Fibroblast of skin of left quadriceps (primary cell): ENCODE measurements at regions not wholly inside any gene's neighbourhood (a gene's known extent, or its start where the extent isn't known, plus 50 kb on each side); places are given as distances from the start of the nearest gene placed in this dataset.
A peak's percentile ranks its signal among the peaks of the same experiment; 100 is the strongest.
"Not testable (repeated sequence)": the region's sequence is repeated elsewhere in the genome, so short reads cannot be mapped to it uniquely, and the experiment has no call there.

ENCODE experiments used
- DNase-seq, 2 experiments: peaks; one replicate each; pipeline ENCODE4 v3.0.0-alpha.2; 2013; ENCODE audit warnings: low read depth in 2 of 2

DNA sequence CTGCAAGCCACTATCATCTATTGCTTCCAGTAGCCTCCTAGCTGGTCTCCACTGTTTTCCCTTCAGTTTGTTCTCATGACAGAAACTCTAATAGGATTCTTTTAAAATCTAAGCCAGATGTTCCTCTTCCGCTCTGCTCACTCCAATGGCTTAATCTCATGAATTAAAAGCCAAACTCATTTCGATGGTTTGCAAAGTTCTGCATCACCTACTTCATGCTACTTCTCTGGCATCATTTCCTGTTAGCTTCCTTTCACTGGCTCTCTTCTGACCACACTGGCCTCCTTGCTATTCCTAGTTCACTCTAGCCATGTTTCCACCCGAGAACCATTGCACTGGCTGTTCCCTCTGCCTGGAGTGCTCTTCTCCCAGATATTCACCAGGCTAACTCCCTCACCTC, 102.0 kb upstream of the LSM6 start:
- DNase-seq: peak; percentile 5 to 17

DNA sequence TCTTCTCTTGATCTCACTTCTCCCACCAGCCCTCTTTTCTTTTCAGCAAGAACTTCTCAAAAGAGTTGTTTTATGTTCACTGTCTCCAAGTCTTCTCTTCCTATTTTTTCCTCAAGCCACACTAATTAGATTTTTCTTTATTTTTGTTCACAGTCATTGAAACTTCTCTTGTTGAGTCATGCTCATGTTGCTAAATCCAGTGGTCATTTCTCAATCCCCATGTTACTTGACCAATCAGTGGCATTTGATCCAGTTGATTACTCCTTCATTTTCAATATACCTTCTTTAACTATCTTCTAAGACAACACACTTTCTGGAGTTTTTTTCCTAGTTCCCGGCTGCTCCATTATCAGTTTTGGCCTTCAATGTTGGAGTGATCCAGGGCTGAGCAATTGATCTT, 103.1 kb upstream of the LSM6 start:
- DNase-seq: no peak

DNA sequence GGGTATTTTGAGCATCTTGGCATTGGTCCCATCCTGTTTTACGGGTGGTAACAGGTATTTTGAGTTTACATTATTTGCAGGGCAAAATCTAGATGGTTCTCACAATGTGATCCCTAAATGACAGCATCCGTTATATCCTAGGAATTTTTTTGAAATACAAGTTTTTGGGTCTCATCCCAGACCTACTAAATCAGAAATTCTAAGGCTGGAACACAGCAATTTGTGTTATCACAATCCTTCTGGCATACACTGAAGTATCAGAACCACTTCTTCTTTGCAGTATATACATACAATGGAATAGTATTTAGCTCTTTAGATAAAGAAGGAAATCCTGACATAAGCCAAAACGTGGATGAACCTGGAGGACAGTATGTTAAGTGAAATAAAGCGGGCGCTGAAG, 104.1 kb upstream of the LSM6 start:
- no peak for DNase-seq

DNA sequence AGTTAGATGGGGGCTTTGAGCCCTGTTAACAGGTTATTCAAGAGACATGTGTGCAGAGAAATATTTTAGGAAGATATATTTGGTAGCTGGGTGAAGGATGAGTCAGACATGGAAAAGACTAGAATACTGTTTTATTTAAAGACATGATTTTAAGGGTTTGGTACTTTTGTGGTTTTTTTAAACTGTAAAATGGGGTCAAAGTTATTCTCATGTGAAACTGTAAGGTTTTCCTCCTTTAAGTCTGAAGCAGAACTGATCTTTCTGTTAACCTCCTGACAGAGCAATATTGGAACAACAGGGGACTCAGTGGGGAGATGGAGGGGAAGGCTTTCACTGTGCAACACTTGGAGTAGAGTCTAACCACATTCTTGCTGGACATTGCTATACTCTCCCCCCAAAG, 112.4 kb upstream of the LSM6 start:
- no peak for DNase-seq

DNA sequence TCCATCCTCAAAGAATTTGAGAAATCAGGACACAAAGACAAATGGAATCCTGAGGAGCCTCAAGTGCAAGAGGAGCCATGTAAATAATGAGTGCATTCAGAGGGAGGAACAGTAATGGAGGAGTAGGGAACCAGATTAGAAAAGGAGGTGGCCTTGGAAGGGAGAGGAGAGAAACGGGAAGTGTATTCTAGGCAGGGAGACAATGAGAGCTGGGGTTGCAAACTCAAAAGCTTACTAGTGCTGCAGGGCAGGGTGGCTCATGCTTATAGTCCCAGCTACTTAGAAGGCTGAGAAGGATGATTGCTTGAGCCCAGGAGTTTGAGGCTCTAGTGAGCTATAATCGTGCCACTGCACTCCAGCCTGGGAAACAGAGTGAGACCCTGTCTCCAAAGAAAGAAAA, 113.2 kb upstream of the LSM6 start:
- DNase-seq: no peak

DNA sequence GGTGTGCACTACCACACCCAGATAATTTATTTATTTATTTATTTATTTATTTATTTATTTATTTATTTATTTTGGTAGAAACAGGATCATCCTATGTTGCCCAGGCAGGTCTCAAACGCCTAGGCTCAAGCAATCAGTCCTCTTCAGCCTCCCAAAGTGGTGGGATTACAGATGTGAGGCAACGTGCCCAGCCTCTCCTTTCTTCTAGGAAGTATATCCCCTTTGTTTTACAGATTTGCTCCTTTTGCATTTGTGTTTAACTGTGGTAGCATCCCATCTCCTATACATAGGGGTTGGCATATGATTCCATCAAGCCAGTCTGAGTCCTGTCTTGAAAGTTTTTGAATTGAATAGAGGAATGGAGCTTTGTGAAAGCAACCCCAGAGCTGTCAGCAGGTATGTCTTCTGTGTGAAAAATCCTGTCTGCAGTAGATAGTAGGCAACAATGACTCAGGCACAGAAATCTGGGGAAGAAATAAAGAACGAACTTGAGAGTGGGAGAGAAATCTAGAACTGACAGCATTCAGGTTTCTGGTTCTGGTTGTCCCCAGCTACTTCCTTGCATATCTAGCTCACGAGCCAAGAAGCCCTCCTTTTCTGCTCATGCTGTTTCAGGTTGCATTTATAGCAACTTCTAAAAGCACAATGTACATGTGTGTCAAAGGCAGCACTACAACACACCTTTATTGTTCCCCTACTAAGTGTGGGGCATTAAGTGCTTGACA, 113.7 kb upstream of the LSM6 start:
- no peak for DNase-seq

DNA sequence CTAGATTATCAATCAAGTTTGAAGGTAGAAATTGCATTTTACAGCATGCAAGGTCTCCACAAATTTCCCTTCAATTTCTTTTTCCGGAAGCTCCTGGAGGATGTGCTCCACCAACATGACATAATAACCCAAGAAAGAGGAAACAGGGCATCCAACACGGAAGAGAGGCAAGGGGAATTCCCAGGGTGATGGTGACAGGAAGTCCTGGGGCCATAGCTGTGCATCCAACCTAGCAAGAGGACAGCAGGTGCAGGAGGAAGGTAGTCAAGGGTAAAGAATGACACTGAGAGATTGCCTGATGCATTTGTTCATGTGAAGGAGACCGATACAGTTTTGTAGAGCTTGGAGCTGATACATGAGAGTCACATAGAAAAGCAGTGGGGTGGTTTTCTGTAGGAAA, 115.7 kb upstream of the LSM6 start:
- no peak for DNase-seq

DNA sequence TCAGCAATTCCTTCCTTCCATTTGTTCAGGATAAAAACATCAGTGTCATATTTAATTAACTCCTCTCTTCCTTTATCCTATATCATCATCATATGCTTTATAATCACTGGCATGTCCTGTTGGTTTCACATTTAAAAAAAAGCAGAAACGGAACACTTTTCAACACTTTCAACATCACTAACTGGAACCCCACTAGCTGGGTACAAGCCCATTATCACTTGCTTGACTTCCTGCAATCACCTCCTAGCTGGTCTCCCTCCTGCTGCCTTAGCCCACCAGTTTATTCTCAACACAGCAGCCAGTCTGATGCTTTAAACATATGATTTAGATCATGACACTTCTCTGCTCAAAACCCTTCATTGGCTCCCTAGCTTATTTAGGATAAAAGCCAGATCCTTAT, 116.4 kb upstream of the LSM6 start:
- DNase-seq: no peak

DNA sequence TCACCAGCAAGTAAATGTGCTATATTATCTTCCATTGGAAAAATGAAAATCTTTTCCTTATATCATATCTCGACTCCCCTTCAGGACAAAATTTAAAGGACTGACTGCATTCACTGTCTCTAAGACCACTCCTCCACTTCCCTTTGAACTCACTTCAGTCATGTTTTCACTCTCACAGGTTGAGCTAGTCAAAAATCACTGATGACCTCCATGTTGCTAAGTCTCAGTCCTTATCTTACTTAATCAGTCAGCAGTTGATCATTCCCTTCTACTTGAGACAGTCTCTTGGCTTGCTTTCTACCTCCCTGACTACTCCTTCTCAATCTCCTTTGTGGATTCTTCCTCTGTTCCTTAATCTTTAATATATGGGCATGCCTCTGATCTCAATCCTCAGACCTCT, 117.0 kb upstream of the LSM6 start:
- DNase-seq: no peak

DNA sequence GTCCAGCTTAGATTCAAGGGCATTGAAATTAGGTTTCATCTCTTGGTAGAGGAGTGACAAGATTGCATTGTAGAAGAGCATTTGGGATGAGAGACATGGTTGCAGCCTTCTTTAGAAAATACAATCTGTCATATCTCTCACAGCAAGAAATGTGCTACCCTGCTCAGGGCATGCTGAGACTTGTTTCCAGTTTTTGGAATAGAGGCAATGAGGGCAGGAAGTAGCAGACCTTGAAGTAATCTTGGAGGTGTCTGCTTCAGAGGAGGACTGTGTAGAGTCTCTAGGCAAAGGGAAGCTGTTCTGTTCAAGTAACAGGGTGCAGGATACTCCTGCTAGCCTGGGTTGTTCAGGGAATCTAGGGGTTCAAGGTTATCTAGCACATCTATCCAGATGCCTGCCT, 116.1 kb upstream of the ZNF827 start:
- no peak for DNase-seq

DNA sequence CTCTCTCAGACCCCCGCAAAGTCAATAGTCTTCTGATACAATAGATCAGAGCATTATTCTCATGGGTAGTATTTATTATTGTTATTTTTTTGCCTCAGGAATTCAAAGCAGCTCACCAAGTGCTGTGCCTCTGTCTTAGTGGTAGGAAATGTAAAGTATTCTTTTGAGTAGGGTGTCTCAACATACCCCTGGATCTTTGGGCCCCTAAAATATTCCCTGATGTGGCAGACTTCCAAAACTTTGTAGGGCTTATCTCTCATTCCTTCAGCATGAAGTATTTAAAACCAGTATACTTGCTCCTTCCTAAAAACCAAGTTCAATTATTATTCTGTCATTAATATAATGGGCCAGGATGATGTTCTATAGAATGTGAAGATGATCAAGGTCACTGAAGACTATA, 115.3 kb upstream of the ZNF827 start:
- DNase-seq: no peak

DNA sequence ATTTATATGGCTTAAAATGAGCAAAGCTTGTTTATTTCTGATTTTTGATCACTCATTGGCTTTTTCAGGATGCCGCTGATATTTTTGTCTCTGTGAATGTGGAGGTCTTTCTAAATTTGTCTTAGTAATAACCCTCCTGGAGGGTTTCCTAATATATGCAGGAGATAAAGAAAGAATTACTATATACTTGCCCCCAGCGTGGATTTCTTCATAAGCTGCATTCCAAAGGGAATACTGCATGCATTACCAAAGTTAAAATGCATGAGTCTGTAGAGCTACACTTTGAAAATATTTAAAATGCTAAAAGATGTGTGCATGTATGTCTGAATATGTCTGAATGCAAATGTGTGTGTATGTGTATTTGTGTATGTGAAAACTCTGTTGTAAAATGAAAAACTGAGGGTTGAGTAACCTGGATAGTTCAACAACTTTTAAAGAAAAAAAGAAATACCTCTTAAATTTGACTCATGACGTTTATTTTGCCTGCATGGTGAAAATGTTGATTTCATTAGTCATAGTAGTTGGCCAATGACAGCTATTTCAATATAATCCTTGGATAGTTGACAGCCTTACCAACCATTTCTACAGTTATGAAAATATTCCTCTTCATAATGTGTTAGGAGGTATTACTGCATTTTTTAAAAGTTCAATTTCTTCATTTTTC, 113.2 kb upstream of the ZNF827 start:
- DNase-seq: peak; percentile 61 to 64

DNA sequence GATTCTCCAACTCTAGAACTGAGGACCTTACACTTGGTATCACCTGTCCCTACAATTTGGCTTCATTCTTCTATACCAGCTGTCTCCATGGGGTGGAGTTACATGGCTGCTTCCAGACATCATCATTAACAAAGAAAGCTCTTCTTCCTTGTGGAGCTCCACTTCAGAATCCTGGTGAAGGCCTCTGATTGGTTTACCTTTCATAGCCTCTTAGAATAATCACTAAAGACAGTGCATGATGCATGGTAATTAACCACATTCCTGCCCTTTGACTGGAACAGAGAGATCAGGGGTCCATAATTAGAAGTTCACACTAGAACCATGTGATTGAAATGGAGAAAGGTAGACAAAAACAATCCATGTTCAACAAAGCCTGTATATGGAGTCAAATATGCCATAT, 112.6 kb upstream of the ZNF827 start:
- DNase-seq: no peak

DNA sequence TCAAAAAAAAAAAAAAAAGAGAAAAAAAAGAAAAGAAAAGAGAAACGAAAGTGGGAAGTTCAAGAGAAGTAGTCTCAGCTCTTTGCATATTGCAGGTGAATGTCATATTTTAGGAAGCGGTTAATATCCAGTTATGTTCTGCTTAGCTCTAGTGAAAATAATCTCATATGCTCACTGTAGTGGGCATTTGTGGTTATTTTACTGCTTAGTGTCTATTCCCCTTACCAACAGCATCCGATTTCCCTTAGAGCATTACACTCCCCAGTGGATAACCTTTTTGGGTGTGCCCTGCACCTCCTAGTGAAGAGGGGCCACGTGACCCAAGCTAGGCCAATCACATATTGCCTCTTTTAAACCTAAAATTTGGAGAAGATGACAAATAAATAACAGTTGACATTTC, 111.2 kb upstream of the ZNF827 start:
- no peak for DNase-seq

DNA sequence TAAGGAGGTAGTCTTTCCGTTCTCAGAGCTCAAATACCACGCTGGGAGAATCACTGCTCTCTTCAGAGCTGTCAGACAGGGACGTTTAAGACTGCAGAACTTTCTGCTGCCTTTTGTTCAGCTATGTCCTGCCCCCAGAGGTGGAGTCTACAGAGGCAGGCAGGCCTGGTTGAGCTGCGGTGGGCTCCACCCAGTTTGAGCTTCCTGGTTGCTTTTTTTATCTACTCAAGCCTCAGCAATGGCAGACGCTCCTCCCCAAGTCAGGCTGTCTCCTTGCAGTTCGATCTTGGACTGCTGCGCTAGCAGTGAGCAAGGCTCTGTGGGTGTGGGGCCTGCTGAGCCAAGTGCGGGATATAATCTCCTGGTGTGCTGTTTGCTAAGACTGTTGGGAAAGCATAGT, 109.1 kb upstream of the ZNF827 start:
- not testable (repeated sequence) for DNase-seq

DNA sequence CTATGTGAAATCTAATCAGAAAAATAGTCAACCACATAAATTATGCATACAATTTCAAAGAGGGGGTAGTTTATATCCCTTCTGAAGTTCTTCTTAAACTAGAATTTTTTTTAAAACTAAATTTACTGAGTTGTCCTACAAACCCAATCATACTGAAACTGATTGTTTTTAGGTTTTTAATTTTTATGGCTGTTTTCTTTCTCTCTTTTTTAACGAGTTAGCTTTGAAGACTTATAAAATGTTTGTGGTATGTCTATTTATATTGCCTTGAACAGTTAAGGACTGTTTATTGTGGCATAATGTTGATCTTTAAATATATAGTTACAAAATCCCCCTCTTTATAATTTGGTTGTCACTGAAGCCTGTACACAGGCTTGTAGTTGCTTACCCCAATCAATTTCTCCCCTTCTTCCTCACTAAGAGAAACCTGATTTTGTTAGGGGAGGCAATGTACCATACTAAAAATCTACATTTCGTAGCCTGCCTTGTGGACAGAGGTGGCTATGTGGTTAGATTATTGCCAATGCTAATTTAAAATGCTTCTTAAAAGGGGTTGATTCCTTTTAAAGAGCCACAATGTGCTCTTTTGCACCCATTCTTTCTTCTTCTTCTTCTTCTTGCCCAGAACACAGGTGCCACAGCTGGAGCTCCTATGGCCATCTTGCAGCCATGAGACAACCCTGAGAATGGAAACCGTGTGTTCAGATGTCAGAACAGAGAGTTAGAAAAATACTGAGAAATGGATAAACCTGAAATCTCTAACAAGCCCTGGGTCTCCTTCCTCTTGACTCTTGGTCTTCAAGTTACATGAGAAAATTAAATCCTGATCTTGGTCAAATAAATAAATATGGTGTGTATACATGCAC, 102.7 kb upstream of the ZNF827 start:
- DNase-seq: no peak

DNA sequence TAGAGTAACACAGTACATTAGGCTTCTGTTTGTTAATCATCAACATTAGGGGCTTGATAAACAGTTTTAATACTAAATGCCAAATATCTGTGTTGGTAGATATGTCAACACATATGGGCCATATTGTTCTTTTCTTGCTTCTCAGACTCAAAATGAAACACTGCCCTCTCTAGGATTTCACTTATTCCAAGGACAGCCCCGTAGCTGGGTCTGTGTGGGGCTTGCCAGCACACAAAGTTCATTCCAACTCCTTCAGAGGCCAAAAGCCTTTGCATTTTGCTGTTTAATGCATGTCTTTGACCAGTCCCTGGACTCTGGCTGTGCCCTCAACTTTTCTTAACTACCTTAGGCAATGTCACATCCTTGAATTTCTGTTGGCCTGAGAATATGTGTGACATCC, 102.0 kb upstream of the ZNF827 start:
- DNase-seq: no peak

DNA sequence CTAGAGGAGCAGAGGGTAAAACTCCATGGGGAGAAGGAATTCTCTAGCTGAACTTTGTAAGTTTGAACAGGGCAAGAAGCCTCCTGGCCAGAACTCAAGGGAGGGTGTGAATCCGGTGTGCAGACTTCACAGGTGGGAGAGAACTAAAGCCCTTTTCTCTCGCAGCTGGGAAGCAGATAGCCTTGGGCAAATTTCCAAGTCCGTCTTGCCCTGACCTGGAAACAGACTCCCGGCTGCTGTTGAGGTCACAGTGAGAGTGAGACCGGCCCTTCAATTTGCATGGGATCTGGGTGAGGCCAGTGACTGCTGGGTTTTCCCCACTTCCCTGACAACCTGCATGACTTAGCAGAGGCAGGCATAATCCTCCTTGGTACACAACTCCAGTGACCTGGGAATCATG, 94.5 kb upstream of the ZNF827 start:
- no peak for DNase-seq

DNA sequence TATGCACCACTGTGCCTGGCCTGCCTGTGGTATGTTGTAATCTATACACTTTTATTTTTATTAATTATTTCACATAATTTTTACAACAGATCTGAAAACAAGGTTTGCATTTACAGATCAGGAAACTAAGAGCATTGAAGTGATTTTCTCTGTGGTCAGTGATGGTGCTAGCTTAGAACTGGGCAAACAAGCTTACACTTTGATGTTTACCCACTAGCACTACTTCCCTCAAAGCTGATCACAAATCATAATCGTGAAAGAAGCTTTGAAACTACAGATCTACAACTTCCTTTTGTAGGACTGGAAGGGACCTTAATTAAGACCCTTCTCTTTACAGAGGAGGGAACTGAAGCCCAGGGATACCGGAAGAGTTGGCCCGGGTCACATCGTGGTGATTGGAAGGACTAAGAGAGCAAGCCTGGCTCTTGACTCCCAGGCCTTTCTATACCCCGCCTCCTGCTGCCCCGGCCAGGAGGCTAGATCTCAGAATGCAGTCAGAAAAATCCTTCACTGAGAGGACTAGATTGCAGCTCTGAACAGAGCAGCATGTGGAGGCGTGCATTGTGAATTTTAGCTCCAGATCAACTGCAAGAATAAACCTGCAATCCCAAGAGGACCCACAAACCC, 93.7 kb upstream of the ZNF827 start:
- DNase-seq: no peak

DNA sequence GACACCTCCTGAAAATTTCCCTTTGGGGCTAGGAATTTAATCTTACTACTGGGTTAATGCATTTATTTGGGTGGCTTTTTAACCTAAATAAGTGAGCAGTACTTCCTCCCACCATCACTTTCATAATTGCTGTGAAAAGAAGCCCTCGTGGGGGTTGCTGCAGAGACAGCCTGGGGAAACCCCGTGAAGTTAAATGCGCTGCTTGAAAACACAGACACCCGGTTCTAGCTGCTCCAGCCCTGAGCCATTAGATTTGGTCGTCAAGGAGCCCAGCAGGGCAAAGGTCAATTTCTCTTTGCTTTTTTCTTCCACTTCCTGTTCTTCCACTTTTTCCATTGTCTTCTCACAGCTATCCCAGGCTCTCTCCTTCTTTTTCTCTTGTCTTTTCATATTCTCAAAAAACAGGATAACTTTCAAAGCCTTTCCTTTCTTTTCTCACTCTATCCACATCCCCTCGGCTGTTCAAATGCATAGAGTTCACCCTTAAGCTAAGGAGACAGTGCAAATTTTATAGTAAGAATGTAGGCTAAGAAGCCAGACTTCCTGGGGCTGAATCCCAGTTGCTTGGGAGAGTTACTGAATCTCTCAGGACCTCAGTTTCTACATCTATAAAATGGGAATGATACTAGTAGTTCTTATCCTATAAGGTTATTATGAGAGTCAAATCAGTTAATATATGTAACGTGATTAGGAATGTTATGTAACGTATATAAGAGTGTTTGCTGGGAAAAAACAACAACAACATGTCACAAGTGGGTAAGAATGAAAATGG, 91.5 kb upstream of the ZNF827 start:
- no peak for DNase-seq

DNA sequence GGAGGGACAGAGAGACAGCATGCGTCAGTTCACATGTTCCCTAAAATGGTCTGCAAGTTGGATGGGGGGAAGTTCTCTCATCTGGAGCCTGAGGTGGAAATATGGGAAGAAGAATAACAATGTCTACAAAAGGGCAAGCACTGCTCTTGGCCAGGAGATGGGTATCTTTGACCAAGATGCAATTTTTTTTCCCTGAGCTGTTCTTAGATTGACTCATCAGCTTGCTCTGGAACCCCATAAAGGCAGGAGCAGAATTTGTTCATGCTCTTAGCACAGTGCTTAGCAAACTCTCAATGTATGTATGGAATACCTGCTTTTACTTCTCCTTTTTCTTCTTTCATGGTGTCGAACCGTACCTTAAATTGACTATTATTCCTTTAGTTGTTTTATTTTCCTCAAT, 90.5 kb upstream of the ZNF827 start:
- no peak for DNase-seq

DNA sequence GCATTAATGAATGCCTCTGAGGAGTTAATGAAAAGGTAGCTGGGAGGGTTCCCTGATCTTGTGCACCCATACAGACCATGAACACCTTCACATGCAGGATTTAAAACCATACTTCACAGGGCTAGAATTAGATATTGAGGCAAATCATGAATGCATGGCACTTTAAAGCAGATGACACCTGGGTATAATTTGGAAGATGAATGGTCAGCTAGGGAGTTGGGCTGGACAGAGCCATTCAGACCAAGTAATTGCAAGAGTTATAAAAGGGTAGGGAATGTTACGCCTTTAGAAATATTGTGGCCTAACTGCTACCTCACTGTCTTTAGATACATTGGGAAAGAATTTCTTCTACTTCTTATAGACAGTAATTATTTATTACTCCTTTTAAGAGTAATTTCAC, 89.1 kb upstream of the ZNF827 start:
- DNase-seq: no peak
